Thyroid gland (tissue), 4 donors: ENCODE measurements at regions not wholly inside any gene's neighbourhood (a gene's known extent, or its start where the extent isn't known, plus 50 kb on each side); places are given as distances from the start of the nearest gene placed in this dataset.
"Not testable (repeated sequence)": the region's sequence is repeated elsewhere in the genome, so short reads cannot be mapped to it uniquely, and the experiment has no call there.

Experiments
- DNase-seq, 2 donors: peaks; one replicate each; pipeline ENCODE4 v3.0.0-alpha.2; 2019
- H3K27ac ChIP-seq, 3 donors: fragments of 200-600 bp; sonication (generic); 1 replicate in 2 of 3; 2 replicates in 1 of 3; pipeline ENCODE4 v1.5.1; 2016 to 2019; ENCODE audit warnings: mild to moderate bottlenecking in 1 of 3, moderate library complexity in 1 of 3
- H3K27me3 ChIP-seq: fragments of 200-600 bp; sonication (generic); one replicate; pipeline ENCODE4 v1.5.1; 2019
- H3K36me3 ChIP-seq, 2 donors: fragments of 200-600 bp; sonication (generic); one replicate each; pipeline ENCODE4 v1.5.1; 2016 to 2019
- H3K4me1 ChIP-seq, 2 donors: fragments of 200-600 bp; sonication (generic); one replicate each; pipeline ENCODE4 v1.5.1; 2017 to 2019
- H3K4me3 ChIP-seq, 3 donors: fragments of 200-600 bp; sonication (generic); replicated peaks in 1 of 3; 1 replicate in 2 of 3; 2 replicates in 1 of 3; pipeline ENCODE4 v1.5.1; 2016; ENCODE audit warnings: mild to moderate bottlenecking in 1 of 3
- H3K9me3 ChIP-seq: fragments of 200-600 bp; sonication (generic); one replicate; pipeline ENCODE4 v1.5.1; 2017
- POLR2A ChIP-seq, 2 donors: fragments of 450-650 bp; IDR thresholded peaks; one replicate each; pipeline ENCODE4 v1.6.1; 2017; ENCODE audit warnings: antibody characterized with exemption in 2 of 2, mild to moderate bottlenecking in 2 of 2, moderate library complexity in 1 of 2
- WGBS, 2 donors: methylation state at CpG; one replicate each; pipeline ENCODE4 v1.1.5; 2017; 5-methylcytosine and 5-hydroxymethylcytosine counted together
- intact Hi-C: fragments of 100-400 bp; cut with DNase I; formaldehyde crosslinking; loops from one replicate; pipeline ENCODE4 v1.15.1; 2023
- TF ChIP-seq, protein P1 (sequence below), 6 experiments: fragments of 200-600 bp in 3 of 6; fragments of 450-650 bp in 3 of 6; sonication (generic) in 3 of 6; IDR thresholded peaks; one replicate each; pipeline ENCODE4 v1.5.1; 2016 to 2019; ENCODE audit warnings: antibody characterized with exemption in 6 of 6, mild to moderate bottlenecking in 2 of 6, inconsistent platforms in 1 of 6, moderate library complexity in 1 of 6

DNA sequence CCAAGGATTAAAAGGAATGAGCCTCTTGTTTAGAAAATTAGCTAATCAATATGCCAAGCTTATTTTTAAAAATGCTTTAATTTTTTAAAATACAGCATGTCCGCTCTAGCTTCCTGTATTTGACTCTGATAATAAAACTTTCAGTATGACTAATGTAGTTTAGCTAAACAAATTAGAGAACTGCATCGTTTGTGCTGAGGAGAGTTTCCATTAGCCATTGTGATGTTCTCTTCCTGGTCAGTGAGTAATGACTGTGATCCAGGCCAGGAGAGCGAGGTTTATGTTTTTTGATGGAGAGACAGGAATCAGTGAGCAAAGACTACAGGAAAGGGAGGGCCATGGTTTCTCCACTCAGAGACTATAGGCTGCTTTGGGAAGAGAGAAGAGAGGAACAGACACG is 237.2 kb upstream of the ETAA1 start:
- Histone ChIP-seq H3K27ac (no peak overlapping the region), H3K36me3 (no peaks in the 10 kb centered on the region)

DNA sequence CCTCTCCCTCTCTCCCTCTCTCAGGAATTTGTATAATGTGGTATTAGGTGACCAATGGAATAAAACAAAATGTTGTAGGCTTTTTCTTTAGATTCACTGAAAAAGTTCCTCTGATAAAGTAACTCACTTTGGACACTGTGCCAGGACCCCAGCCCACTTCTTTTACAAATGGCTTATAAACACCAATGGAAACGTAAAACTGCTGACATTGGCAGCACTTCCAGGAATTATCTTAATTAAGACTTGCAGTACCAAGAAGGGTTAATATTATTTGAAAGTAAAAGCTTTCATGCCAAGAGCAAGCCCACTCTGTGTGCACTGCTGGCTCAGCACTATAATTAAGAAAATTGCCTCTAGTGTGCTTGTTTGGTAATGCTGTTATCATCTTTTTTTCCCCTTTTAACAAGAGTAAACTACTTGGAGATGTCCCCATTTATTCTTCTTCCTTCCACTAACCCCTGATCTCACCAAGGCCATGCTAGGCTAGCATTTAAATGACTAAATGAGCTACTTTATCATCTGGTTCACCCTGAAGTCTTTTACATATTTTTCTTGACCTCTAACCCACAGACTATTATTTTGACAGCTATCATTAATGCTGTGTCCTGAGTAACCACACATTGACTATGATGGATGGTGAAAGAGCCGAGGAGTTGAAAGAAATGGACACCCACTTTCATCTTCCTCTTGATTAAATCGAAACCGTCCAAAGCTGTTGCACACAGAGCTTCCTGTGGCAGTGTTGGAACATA is 232.2 kb upstream of the ETAA1 start:
- Histone ChIP-seq H3K36me3 (no peaks in the 10 kb centered on the region), H3K9me3 (no peaks in the 10 kb centered on the region), H3K4me1 (no peaks in the 10 kb centered on the region), H3K27ac (no peak overlapping the region), H3K4me3 (no peak overlapping the region), H3K27me3 (no peaks in the 10 kb centered on the region)
- intact Hi-C loops, result no loop called here
- no peak for TF ChIP-seq POLR2A (IDR thresholded peaks at IDR 0.05)
- TF ChIP-seq, protein P1, sequence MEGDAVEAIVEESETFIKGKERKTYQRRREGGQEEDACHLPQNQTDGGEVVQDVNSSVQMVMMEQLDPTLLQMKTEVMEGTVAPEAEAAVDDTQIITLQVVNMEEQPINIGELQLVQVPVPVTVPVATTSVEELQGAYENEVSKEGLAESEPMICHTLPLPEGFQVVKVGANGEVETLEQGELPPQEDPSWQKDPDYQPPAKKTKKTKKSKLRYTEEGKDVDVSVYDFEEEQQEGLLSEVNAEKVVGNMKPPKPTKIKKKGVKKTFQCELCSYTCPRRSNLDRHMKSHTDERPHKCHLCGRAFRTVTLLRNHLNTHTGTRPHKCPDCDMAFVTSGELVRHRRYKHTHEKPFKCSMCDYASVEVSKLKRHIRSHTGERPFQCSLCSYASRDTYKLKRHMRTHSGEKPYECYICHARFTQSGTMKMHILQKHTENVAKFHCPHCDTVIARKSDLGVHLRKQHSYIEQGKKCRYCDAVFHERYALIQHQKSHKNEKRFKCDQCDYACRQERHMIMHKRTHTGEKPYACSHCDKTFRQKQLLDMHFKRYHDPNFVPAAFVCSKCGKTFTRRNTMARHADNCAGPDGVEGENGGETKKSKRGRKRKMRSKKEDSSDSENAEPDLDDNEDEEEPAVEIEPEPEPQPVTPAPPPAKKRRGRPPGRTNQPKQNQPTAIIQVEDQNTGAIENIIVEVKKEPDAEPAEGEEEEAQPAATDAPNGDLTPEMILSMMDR (IDR thresholded peaks at IDR 0.05), result no peak
- DNase-seq, result no peak
- WGBS, 2 donors, result 79 to 80% methylated on average over 4 of the region's 4 CpGs

More for the DNA sequence above, 237.2 kb upstream of the ETAA1 start:
- H3K27me3 ChIP-seq, result no peaks in the 10 kb centered on the region
- TF ChIP-seq, protein P1 (IDR thresholded peaks at IDR 0.05), result no peak
- TF ChIP-seq POLR2A (IDR thresholded peaks at IDR 0.05), result no peak
- 78 to 86% methylated on average over 4 of the region's 4 CpGs for WGBS, 2 donors
- H3K4me3 ChIP-seq, result no peak overlapping the region
- DNase-seq, result no peak
- intact Hi-C loops, result no loop called here
- no peaks in the 10 kb centered on the region for H3K9me3 ChIP-seq
- H3K4me1 ChIP-seq, result no peaks in the 10 kb centered on the region

GRCh38 chr2:67165523-67165990 is 231.6 kb upstream of the ETAA1 start:
- TF ChIP-seq, protein P1 (IDR thresholded peaks at IDR 0.05), result no peak
- no peak for TF ChIP-seq POLR2A (IDR thresholded peaks at IDR 0.05)
- H3K4me3 ChIP-seq, result no peak overlapping the region
- H3K4me1 ChIP-seq, result no peaks in the 10 kb centered on the region
- no peaks in the 10 kb centered on the region for H3K36me3 ChIP-seq
- no peaks in the 10 kb centered on the region for H3K9me3 ChIP-seq
- no peak overlapping the region for H3K27ac ChIP-seq
- no peak for DNase-seq
- intact Hi-C loops, result no loop called here
- no peaks in the 10 kb centered on the region for H3K27me3 ChIP-seq

DNA sequence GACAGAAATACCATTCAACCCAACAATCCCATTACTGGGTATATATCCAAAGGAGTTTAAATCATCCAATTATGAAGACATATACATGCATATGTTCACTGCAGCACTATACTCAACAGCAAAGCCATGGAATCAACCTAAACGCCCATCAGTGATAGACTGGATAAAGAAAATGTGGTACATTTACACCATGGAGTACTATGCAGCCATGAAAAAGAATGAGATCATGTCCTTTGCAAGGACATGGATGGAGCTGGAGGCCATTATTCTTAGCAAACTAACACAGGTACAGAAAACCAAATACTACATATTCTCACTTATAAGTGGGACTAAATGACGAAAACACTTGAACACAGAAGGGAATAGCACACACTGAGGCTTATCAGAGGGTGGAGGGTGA is 230.6 kb upstream of the ETAA1 start:
- H3K27me3 ChIP-seq, H3K36me3 ChIP-seq, intact Hi-C loops, H3K4me3 ChIP-seq, H3K27ac ChIP-seq, DNase-seq, H3K9me3 ChIP-seq, H3K4me1 ChIP-seq: not testable (repeated sequence)
- WGBS, 2 donors, result 76 to 93% methylated on average over 2 of the region's 2 CpGs

- no peak for DNase-seq
- intact Hi-C loops, result no loop called here
- no peaks in the 10 kb centered on the region for H3K27me3 ChIP-seq
- H3K27ac ChIP-seq, result no peak overlapping the region
- no peak for TF ChIP-seq POLR2A (IDR thresholded peaks at IDR 0.05)
- TF ChIP-seq, protein P1 (IDR thresholded peaks at IDR 0.05), result no peak
- H3K4me1 ChIP-seq, result no peaks in the 10 kb centered on the region
- 88 to 90% methylated on average over 6 of the region's 6 CpGs for whole genome bisulfite sequencing, 2 donors
- H3K36me3 ChIP-seq, result no peaks in the 10 kb centered on the region
- H3K9me3 ChIP-seq, result no peaks in the 10 kb centered on the region
- no peak overlapping the region for H3K4me3 ChIP-seq
Observed at GRCh38 chr2:67169417-67170140, 227.6 kb upstream of the ETAA1 start.
